Limb (tissue), 2 donors: ENCODE measurements at regions not wholly inside any gene's neighbourhood (a gene's known extent, or its start where the extent isn't known, plus 50 kb on each side); places are given as distances from the start of the nearest gene placed in this dataset.

Experiments
- DNase-seq, 2 donors: peaks; one replicate each; pipeline ENCODE4 v3.0.0-alpha.2; 2016; ENCODE audit errors: extremely low spot score in 2 of 2

- DNase-seq: no peak
Measured at GRCh38 chr3:76683256-76683655, 356.6 kb upstream of the ROBO2 start.

GRCh38 chr3:76684946-76685345 is 355.0 kb upstream of the ROBO2 start:
- no peak for DNase-seq

GRCh38 chr3:76685858-76686257 is 354.0 kb upstream of the ROBO2 start:
- DNase-seq: no peak

DNA sequence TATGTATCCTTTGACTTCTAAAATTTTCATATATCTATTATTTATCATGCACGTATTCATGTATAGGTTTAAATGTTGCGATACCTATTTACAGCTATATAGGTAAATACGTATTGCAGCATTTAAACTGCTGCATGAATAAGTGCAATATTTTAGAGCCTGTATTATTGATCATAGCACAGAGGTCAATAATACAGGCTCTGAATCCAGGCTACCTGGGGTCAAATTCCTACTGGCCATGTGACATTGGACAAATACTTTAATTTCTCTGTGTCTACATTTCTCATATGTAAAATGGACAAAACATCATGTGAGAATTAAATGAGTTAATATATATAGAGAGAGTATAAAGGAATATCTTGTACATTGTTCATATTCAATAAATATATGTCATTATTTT is 352.9 kb upstream of the ROBO2 start:
- DNase-seq: no peak

DNA sequence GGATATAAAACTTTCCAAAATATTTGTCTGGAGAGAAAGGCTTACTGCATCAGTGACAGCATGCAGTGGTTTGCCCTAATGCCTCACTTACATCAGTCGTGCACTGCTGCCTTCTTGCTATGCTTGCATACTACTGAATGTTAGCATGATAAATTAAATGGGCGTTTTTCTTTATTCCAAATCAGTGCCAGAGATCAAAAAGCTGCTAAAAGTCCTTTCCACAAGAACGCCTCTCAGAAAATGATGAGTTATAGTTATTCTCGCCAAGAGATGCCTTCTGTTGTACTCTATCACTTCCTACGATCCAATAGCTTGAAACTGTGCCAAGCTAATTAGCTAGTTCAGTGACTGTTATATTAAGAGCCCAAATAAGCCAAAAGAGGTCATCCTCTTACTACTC is 345.8 kb upstream of the ROBO2 start:
- DNase-seq: no peak

GRCh38 chr3:76698136-76698706 is 341.7 kb upstream of the ROBO2 start:
- no peak for DNase-seq

- no peak for DNase-seq
Measured at GRCh38 chr3:76699846-76700245, 340.1 kb upstream of the ROBO2 start.

GRCh38 chr3:76700323-76700722 is 339.6 kb upstream of the ROBO2 start:
- no peak for DNase-seq

DNA sequence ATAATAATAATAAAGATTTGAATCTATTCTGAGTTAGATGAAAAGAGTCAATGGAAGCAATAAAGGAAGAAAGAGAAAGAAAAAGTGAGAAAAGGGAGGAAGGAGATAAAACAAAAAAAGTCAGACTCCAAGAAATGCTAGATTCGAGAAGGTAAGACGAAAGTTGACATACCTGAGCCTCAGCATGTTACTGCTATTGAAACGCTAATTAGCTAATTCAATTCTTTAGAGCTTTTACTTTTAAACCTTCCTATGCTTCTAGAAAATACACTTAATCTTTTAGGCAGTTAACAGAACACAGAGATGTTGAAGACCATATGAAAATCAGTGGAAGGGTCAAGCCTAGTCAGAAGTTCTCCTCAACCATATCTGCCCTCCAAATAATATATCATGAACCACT is 337.2 kb upstream of the ROBO2 start:
- no peak for DNase-seq

- DNase-seq: no peak
Measured at GRCh38 chr3:76715426-76715825, 324.5 kb upstream of the ROBO2 start.

GRCh38 chr3:76723366-76723765 is 316.5 kb upstream of the ROBO2 start:
- no peak for DNase-seq

GRCh38 chr3:76724075-76724474 is 315.8 kb upstream of the ROBO2 start:
- DNase-seq: no peak

- no peak for DNase-seq
Measured at GRCh38 chr3:76724706-76725105, 315.2 kb upstream of the ROBO2 start.

DNA sequence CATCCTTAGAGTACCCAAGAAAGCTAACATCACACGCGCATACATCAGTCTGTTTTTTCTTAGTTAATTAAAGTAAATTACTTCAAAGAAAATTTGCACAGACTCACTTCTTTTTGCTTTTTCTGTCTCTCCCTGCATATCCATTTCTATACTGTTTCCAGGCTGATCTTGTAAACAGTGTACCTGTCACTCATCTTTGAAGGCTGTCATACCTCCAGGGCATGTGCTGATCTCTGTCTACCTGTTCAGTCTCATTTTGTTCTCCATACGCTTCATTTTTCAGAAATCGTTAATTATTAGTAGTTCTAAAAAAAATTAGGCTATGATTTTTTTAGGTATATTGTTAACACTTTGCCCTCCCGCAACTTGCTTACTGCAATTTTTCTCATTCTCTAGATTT is 313.9 kb upstream of the ROBO2 start:
- DNase-seq: no peak

- DNase-seq: no peak
Measured at GRCh38 chr3:76728426-76728825, 311.5 kb upstream of the ROBO2 start.

GRCh38 chr3:76731471-76731870 is 308.4 kb upstream of the ROBO2 start:
- DNase-seq: no peak

- DNase-seq: no peak
Measured at GRCh38 chr3:76733073-76733759, 306.7 kb upstream of the ROBO2 start.

- DNase-seq: no peak
Measured at GRCh38 chr3:76735152-76735551, 304.7 kb upstream of the ROBO2 start.

DNA sequence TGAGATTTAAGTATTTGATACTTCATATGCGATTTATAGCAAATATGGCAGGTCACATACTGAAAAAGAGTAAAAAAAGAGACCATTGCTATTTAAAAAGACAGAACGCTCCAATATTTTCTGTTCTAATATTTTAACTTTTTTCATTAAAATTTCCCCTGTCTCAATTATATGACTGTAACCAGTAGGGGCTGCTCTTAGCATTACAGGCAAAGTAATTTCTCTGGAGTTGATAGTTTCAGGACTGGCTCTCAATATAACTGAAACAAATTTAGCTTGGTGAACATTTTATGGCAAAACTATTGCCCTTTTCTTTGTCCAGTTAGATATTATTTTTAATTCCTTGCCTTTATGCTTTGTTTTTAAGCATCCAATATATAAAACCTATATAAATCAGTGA is 286.3 kb upstream of the ROBO2 start:
- peak in 1 of 2 donors; percentile 22 for DNase-seq

DNA sequence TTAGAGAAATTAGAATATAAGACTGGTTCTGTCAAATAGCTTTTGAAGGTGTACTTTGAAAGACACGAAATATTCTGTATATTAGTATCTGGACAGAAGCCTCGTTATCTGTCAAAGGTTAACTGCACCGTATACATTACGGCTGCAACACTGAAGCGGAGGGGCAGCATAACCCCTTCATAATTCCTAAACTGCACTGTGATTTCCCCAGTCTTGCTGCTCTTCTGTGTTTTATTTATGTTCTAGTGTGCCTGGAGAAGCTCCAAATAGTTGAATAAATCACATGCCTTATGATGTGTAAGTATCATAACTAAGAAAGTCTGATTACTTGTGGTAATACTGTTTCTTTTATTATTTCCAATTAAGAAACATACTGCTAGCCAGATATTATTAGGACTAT is 285.7 kb upstream of the ROBO2 start:
- DNase-seq: no peak

GRCh38 chr3:76756577-76756976 is 283.3 kb upstream of the ROBO2 start:
- DNase-seq: no peak

- no peak for DNase-seq
Measured at GRCh38 chr3:76760336-76760735, 279.6 kb upstream of the ROBO2 start.

GRCh38 chr3:76765511-76765910 is 274.4 kb upstream of the ROBO2 start:
- no peak for DNase-seq

- DNase-seq: no peak
Measured at GRCh38 chr3:76768912-76769311, 271.0 kb upstream of the ROBO2 start.
